Neural progenitor cell (in vitro differentiated cells): ENCODE measurements at regions not wholly inside any gene's neighbourhood (a gene's known extent, or its start where the extent isn't known, plus 50 kb on each side); places are given as distances from the start of the nearest gene placed in this dataset.

Experiments
- EZH2 ChIP-seq: fragments of 200-600 bp; sonication (generic); IDR thresholded peaks from 2 replicates; pipeline ENCODE4 v1.6.1; 2017; ENCODE audit warnings: antibody characterized with exemption, mild to moderate bottlenecking, moderate library complexity
- EZH2phosphoT487 ChIP-seq: fragments of 200-600 bp; sonication (generic); IDR thresholded peaks from 2 replicates; pipeline ENCODE4 v1.6.1; 2017; ENCODE audit warnings: antibody characterized with exemption
- TF ChIP-seq, protein P1 (sequence below): fragments of 200-600 bp; sonication (generic); IDR thresholded peaks from 2 replicates; pipeline ENCODE4 v1.5.1; 2017; ENCODE audit warnings: antibody characterized with exemption, mild to moderate bottlenecking

DNA sequence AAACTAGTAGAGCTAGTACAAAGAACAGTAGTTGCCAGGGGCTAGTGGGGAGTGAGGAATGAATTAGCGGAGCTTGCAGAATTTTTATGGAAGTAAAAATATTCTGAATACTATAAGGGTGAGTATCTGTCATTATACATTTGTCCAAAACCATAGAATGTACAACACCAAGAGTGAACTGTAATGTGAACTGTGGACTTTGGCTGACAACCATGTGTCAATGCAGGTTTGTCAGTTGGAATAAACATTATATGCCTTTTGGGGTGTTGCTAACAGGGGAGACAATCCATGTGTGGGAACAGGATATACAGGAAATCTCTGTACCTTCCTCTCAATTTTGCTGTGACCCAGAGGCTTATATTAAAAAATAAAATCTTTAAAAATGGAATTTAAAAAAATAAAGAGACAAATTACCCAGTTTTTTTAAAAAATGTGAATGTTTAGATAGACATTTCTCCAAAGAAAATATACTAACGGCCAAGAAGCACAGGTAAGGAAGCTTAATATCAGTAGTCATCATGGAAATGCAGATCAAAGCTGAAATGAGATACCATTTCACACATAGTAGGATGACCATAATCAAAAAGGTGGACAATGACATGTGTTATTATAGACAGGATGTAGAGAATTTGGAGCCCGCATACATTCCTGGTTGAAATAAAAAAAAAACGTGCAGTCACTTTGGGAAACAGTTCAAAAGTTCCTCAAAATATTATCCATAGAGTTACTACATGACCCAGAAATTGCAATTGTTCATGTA, 899.8 kb downstream of the RAB28 start:
- TF ChIP-seq, protein P1, sequence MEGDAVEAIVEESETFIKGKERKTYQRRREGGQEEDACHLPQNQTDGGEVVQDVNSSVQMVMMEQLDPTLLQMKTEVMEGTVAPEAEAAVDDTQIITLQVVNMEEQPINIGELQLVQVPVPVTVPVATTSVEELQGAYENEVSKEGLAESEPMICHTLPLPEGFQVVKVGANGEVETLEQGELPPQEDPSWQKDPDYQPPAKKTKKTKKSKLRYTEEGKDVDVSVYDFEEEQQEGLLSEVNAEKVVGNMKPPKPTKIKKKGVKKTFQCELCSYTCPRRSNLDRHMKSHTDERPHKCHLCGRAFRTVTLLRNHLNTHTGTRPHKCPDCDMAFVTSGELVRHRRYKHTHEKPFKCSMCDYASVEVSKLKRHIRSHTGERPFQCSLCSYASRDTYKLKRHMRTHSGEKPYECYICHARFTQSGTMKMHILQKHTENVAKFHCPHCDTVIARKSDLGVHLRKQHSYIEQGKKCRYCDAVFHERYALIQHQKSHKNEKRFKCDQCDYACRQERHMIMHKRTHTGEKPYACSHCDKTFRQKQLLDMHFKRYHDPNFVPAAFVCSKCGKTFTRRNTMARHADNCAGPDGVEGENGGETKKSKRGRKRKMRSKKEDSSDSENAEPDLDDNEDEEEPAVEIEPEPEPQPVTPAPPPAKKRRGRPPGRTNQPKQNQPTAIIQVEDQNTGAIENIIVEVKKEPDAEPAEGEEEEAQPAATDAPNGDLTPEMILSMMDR = no peak
- no peak for TF ChIP-seq EZH2
- no peak for TF ChIP-seq EZH2phosphoT487
